SK-N-SH treated with all-trans-retinoic acid at 6 μM for 48 hours (cell line): ENCODE measurements at regions not wholly inside any gene's neighbourhood (a gene's known extent, or its start where the extent isn't known, plus 50 kb on each side); places are given as distances from the start of the nearest gene placed in this dataset.

ENCODE experiments used
- ATAC-seq: fragments of 200-7000 bp; cut with Tn5 transposase; 3 replicates; pipeline ENCODE4 v1.9.1; 2020; ENCODE audit warnings: mild to moderate bottlenecking, moderate library complexity
- ARNTL ChIP-seq: fragments of 450-650 bp; formaldehyde crosslinking; IDR thresholded peaks from 2 replicates; pipeline ENCODE4 v1.5.0; 2020; ENCODE audit warnings: low read depth, mild to moderate bottlenecking, moderate library complexity, borderline replicate concordance
- BACH2 ChIP-seq: fragments of 250-450 bp; sonication (Bioruptor Pico); IDR thresholded peaks from 2 replicates; pipeline ENCODE4 v1.9.0; 2021; ENCODE audit warnings: mild to moderate bottlenecking, borderline replicate concordance
- CREB5 ChIP-seq: fragments of 250-450 bp; sonication (Bioruptor Pico); IDR thresholded peaks from 2 replicates; pipeline ENCODE4 v1.5.1; 2020; ENCODE audit warnings: low read depth, mild to moderate bottlenecking, moderate library complexity
- CSDC2 ChIP-seq: fragments of 250-450 bp; sonication (Bioruptor Pico); IDR thresholded peaks from 2 replicates; pipeline ENCODE4 v1.5.0; 2020; ENCODE audit warnings: mild to moderate bottlenecking, moderate library complexity
- CSRNP3 ChIP-seq: fragments of 250-450 bp; sonication (Bioruptor Pico); IDR thresholded peaks from 2 replicates; pipeline ENCODE4 v1.5.1; 2021; ENCODE audit warnings: mild to moderate bottlenecking, moderate library complexity
- ESRRG ChIP-seq: fragments of 250-450 bp; sonication (Bioruptor Pico); IDR thresholded peaks from 2 replicates; pipeline ENCODE4 v1.6.1; 2021; ENCODE audit warnings: mild to moderate bottlenecking
- GLIS3 ChIP-seq: fragments of 250-450 bp; sonication (Bioruptor Pico); IDR thresholded peaks from 2 replicates; pipeline ENCODE4 v1.5.0; 2020; ENCODE audit warnings: mild to moderate bottlenecking, moderate library complexity
- ISL1 ChIP-seq: fragments of 250-450 bp; sonication (Bioruptor Pico); IDR thresholded peaks from 2 replicates; pipeline ENCODE4 v2.1.2; 2022; ENCODE audit warnings: mild to moderate bottlenecking, moderate library complexity
- OSR1 ChIP-seq: fragments of 250-450 bp; sonication (Bioruptor Pico); IDR thresholded peaks from 2 replicates; pipeline ENCODE4 v1.8.0; 2022; ENCODE audit warnings: moderate library complexity, mild to moderate bottlenecking, inconsistent platforms
- PATZ1 ChIP-seq: fragments of 250-450 bp; sonication (Bioruptor Pico); IDR thresholded peaks from 2 replicates; pipeline ENCODE4 v1.8.0; 2020; ENCODE audit warnings: mild to moderate bottlenecking, moderate library complexity, borderline replicate concordance
- POU6F1 ChIP-seq: fragments of 250-450 bp; sonication (Bioruptor Pico); IDR thresholded peaks from 2 replicates; pipeline ENCODE4 v1.8.0; 2021; ENCODE audit warnings: low read depth, mild to moderate bottlenecking, moderate library complexity, borderline replicate concordance
- PPARA ChIP-seq: fragments of 250-450 bp; sonication (Bioruptor Pico); IDR thresholded peaks from 2 replicates; pipeline ENCODE4 v1.5.0; 2020; ENCODE audit warnings: mild to moderate bottlenecking, borderline replicate concordance
- RARB ChIP-seq: fragments of 250-450 bp; sonication (Bioruptor Pico); IDR thresholded peaks from 2 replicates; pipeline ENCODE4 v1.8.0; 2021; ENCODE audit warnings: mild to moderate bottlenecking, moderate library complexity
- TCF4 ChIP-seq: fragments of 250-450 bp; sonication (Bioruptor Pico); IDR thresholded peaks from 2 replicates; pipeline ENCODE4 v1.8.0; 2021; ENCODE audit warnings: mild to moderate bottlenecking, moderate library complexity, borderline replicate concordance
- TOX ChIP-seq: fragments of 250-450 bp; sonication (Bioruptor Pico); IDR thresholded peaks from 2 replicates; pipeline ENCODE4 v1.8.0; 2021; ENCODE audit warnings: mild to moderate bottlenecking, moderate library complexity, borderline replicate concordance
- TSHZ2 ChIP-seq: fragments of 250-450 bp; sonication (Bioruptor Pico); IDR thresholded peaks from 2 replicates; pipeline ENCODE4 v1.5.0; 2020; ENCODE audit warnings: mild to moderate bottlenecking, moderate library complexity
- ZFP3 ChIP-seq: fragments of 250-450 bp; sonication (Bioruptor Pico); IDR thresholded peaks from 2 replicates; pipeline ENCODE4 v1.5.0; 2020; ENCODE audit warnings: mild to moderate bottlenecking, moderate library complexity
- ZFP30 ChIP-seq: fragments of 450-650 bp; formaldehyde crosslinking; IDR thresholded peaks from 2 replicates; pipeline ENCODE4 v1.5.0; 2022; ENCODE audit warnings: mild to moderate bottlenecking, moderate library complexity
- ZNF565 ChIP-seq: fragments of 450-650 bp; formaldehyde crosslinking; conservative IDR thresholded peaks from 2 replicates; pipeline ENCODE4 v1.5.0; 2020; ENCODE audit warnings: low read depth, mild to moderate bottlenecking, moderate library complexity
- ZNF70 ChIP-seq: fragments of 450-650 bp; formaldehyde crosslinking; IDR thresholded peaks from 2 replicates; pipeline ENCODE4 v1.5.0; 2020; ENCODE audit warnings: mild to moderate bottlenecking, moderate library complexity
- ZNF8 ChIP-seq: fragments of 450-650 bp; formaldehyde crosslinking; IDR thresholded peaks from 2 replicates; pipeline ENCODE4 v1.5.0; 2020; ENCODE audit warnings: mild to moderate bottlenecking, moderate library complexity

- no peak for ATAC-seq
- no peak for TF ChIP-seq TOX (CRISPR knock-in tag)
- no peak for TF ChIP-seq CSDC2 (CRISPR knock-in tag)
- TF ChIP-seq POU6F1 (CRISPR knock-in tag), result no peak
- TF ChIP-seq ZFP30 (CRISPR knock-in tag), result no peak
- TF ChIP-seq CSRNP3 (CRISPR knock-in tag), result no peak
- TF ChIP-seq BACH2 (CRISPR knock-in tag), result no peak
- no peak for TF ChIP-seq ZNF565
- no peak for TF ChIP-seq TSHZ2 (CRISPR knock-in tag)
- TF ChIP-seq ARNTL (CRISPR knock-in tag), result no peak
- no peak for TF ChIP-seq OSR1 (CRISPR knock-in tag)
These were observed 204.9 kb upstream of the LHX5 start for GRCh38 chr12:113676547-113676946.

- TF ChIP-seq PPARA (CRISPR knock-in tag), result no peak
- TF ChIP-seq CSDC2 (CRISPR knock-in tag), result no peak
- TF ChIP-seq ISL1, result no peak
- TF ChIP-seq BACH2 (CRISPR knock-in tag), result no peak
- no peak for TF ChIP-seq ZFP30 (CRISPR knock-in tag)
- TF ChIP-seq TOX (CRISPR knock-in tag), result no peak
- TF ChIP-seq ZNF8, result no peak
- TF ChIP-seq CSRNP3 (CRISPR knock-in tag), result no peak
- no peak for TF ChIP-seq TCF4 (CRISPR knock-in tag)
- no peak for TF ChIP-seq ZNF565
- TF ChIP-seq ZFP3 (CRISPR knock-in tag), result no peak
- no peak for TF ChIP-seq PATZ1 (CRISPR knock-in tag)
- no peak for TF ChIP-seq ZNF70
- no peak for TF ChIP-seq OSR1 (CRISPR knock-in tag)
- ATAC-seq, result no peak
These were observed 204.4 kb upstream of the LHX5 start for GRCh38 chr12:113676117-113676516.

- ATAC-seq, result no peak
- no peak for TF ChIP-seq ZFP3 (CRISPR knock-in tag)
- no peak for TF ChIP-seq TCF4 (CRISPR knock-in tag)
- no peak for TF ChIP-seq CSDC2 (CRISPR knock-in tag)
- TF ChIP-seq ESRRG, result no peak
- TF ChIP-seq OSR1 (CRISPR knock-in tag), result no peak
- no peak for TF ChIP-seq POU6F1 (CRISPR knock-in tag)
- TF ChIP-seq TSHZ2 (CRISPR knock-in tag), result no peak
- no peak for TF ChIP-seq GLIS3
- no peak for TF ChIP-seq ZNF8
- TF ChIP-seq CREB5 (CRISPR knock-in tag), result no peak
- TF ChIP-seq RARB, result no peak
- no peak for TF ChIP-seq ZNF70
These were observed 203.3 kb upstream of the LHX5 start for GRCh38 chr12:113674996-113675395.
